ENCODE measurements at regions not wholly inside any gene's neighbourhood (a gene's known extent, or its start where the extent isn't known, plus 50 kb on each side); places are given as distances from the start of the nearest gene placed in this dataset.

DNA sequence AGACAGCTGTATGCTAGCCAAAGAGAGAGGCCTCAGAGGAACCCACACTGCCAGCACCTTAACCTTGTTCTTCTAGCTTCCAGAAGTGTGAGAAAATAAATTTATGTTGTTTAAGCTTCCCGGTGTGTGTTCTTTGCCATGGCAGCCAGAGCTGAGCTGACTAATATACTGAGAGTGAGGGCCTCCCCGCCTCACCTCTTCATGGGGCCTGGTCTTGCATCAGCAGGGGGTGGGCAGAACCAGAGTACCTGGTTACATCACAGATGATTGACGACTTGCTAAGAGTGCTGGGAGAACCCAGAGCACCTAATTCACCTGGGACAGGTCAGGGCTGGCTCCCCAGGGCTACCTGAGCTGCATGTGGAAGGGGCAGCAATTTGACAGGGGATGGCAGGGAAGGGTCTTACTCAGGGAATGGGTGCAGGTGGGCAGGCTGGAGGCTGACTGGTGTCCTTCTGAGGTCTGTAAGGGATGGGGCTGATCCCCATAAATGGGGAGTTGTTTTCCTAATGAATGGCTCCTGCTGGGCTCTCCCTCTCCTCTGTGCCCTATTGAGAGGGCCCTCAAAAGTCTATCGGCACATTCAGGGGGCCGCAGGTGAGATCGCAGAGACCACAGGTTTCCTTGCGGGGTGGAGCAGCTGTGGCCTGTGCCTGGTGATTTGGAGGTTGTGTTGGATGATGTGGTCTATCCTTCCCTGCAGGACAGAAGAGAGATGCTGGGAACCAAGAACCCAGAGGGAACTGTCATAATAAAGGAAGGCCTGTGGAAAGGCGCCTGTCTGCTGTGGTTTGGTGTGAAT, 60.6 kb upstream of the ETV3 start:
- no peak for DNase-seq (ENCODE audit: low read depth, low spot score)
- dilution Hi-C loops (cut with MboI; ENCODE audit: extremely low pct_ligation_motif_present, low sequenced_read_pairs): no loop called here
- no peaks in the 10 kb centered on the region for H3K4me1 ChIP-seq (ENCODE audit: control insufficient read depth, extremely low read depth, insufficient read depth, low read length)
- no peaks in the 10 kb centered on the region for H4K20me1 ChIP-seq (replicated peaks; ENCODE audit: control insufficient read depth, extremely low read depth, insufficient read depth, low read length)
- no peak overlapping the region for H3K9ac ChIP-seq (replicated peaks; ENCODE audit: extremely low read depth, insufficient read depth, low read length)
- H3K36me3 ChIP-seq (ENCODE audit: control insufficient read depth in 2 of 2, extremely low read depth in 1 of 2, insufficient read depth in 2 of 2, low read length in 2 of 2): no peaks in the 10 kb centered on the region
- no peaks in the 10 kb centered on the region for H3K9me1 ChIP-seq (replicated peaks; ENCODE audit: control insufficient read depth, extremely low read depth, insufficient read depth, low read length)
- H3K4me3 ChIP-seq (replicated peaks in 1 of 3; ENCODE audit: insufficient read depth in 1 of 3, low read depth in 1 of 3, low read length in 3 of 3): no peak overlapping the region
- H3K27ac ChIP-seq (ENCODE audit: insufficient read depth, low read depth, low read length): no peak overlapping the region
- no peak for FAIRE-seq
- no peak overlapping the region for H3K4me2 ChIP-seq (ENCODE audit: insufficient read depth, low read length)
- peaks cover 3 to 6% of the 10 kb centered on the region in 2 experiments for H3K27me3 ChIP-seq (ENCODE audit: control insufficient read depth in 2 of 2, insufficient read depth in 2 of 2, low read length in 2 of 2)
- CTCF ChIA-PET: interaction anchor here (0.8 to 1.5 kb wide), 2 partner anchors 109 to 307 kb away, joined by 3 to 4 read pairs; no protein-coding TSS in a partner anchor
- H2AFZ ChIP-seq (ENCODE audit: low read depth, low read length): no peak overlapping the region
- intact Hi-C loops (cut with micrococcal nuclease): no loop called here
- no TSS peak for BruUV-seq (replicated peaks)
- POLR2A ChIA-PET: no interaction called here
- H3K9me3 ChIP-seq (replicated peaks; ENCODE audit: control insufficient read depth, insufficient read depth, low read length): no peaks in the 10 kb centered on the region
- TF ChIP-seq EZH2 (IDR thresholded peaks at IDR 0.05; ENCODE audit: borderline replicate concordance, low read depth, low read length, severe bottlenecking) (no peak), MYC (IDR thresholded peaks at IDR 0.05; ENCODE audit: low read depth, low read length) (no peak), GATA2 (IDR thresholded peaks at IDR 0.05; ENCODE audit: insufficient read depth, insufficient read length, low read depth, low read length) (no peak), POLR2A (IDR thresholded peaks at IDR 0.05; ENCODE audit: low read depth, low read length) (no peak), FOS (IDR thresholded peaks at IDR 0.05; ENCODE audit: borderline replicate concordance, insufficient read depth, low read length) (no peak), JUN (IDR thresholded peaks at IDR 0.05; ENCODE audit: borderline replicate concordance, insufficient read depth, insufficient read length, low read depth) (no peak), POLR2AphosphoS5 (IDR thresholded peaks at IDR 0.05; ENCODE audit: insufficient read depth, low read depth, low read length) (no peak)
- TF ChIP-seq, protein P1, sequence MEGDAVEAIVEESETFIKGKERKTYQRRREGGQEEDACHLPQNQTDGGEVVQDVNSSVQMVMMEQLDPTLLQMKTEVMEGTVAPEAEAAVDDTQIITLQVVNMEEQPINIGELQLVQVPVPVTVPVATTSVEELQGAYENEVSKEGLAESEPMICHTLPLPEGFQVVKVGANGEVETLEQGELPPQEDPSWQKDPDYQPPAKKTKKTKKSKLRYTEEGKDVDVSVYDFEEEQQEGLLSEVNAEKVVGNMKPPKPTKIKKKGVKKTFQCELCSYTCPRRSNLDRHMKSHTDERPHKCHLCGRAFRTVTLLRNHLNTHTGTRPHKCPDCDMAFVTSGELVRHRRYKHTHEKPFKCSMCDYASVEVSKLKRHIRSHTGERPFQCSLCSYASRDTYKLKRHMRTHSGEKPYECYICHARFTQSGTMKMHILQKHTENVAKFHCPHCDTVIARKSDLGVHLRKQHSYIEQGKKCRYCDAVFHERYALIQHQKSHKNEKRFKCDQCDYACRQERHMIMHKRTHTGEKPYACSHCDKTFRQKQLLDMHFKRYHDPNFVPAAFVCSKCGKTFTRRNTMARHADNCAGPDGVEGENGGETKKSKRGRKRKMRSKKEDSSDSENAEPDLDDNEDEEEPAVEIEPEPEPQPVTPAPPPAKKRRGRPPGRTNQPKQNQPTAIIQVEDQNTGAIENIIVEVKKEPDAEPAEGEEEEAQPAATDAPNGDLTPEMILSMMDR (IDR thresholded peaks at IDR 0.05; ENCODE audit: extremely low read depth in 1 of 2, insufficient read depth in 1 of 2, low read depth in 1 of 2, low read length in 2 of 2): no peak
- TF ChIP-seq, protein P2, sequence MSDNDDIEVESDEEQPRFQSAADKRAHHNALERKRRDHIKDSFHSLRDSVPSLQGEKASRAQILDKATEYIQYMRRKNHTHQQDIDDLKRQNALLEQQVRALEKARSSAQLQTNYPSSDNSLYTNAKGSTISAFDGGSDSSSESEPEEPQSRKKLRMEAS (IDR thresholded peaks at IDR 0.05; ENCODE audit: insufficient read depth, insufficient read length): no peak
- no peaks in the 10 kb centered on the region for H3K79me2 ChIP-seq (ENCODE audit: control insufficient read depth, insufficient read depth, low read length)

All from endothelial cell of umbilical vein (primary cell).